ENCODE measurements at regions not wholly inside any gene's neighbourhood (a gene's known extent, or its start where the extent isn't known, plus 50 kb on each side); places are given as distances from the start of the nearest gene placed in this dataset.

DNA sequence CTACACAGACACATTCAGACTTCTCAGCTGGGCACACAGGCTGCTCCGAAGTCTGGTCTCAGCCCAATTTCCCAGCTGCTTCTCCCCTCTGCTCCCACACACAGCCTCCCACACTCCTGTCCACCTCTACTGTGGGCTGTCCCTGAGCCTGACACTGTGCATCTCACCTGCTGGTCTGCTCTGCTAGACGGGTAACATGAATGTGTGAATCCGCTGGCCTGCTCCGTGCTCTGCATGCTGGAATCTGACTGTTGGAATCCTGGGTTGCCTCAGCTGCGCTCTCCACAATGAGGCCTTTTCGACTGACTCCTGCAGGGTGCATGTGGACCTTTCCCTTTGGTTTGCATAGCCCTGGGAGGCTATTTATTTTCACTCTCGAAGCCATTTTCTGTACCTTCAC is 489.5 kb upstream of the B3GAT1 start:
- FAIRE-seq (no peak), ATAC-seq (no peak), DNase-seq (ENCODE audit: extremely low read depth in 1 of 4, low spot score in 3 of 4) (no peak)
- POLR2A ChIA-PET = no interaction called here
- H3K27ac ChIP-seq (ENCODE audit: extremely low read depth, low read depth, low read length) = no peak overlapping the region
- intact Hi-C loops (cut with micrococcal nuclease) = no loop called here
- H3K4me3 ChIP-seq = no peak overlapping the region
- H4K20me1 ChIP-seq (replicated peaks; ENCODE audit: control insufficient read depth, insufficient read depth, low read length) = no peaks in the 10 kb centered on the region
- in situ Hi-C loops (cut with MboI) = no loop called here
- no peak overlapping the region for H2AFZ ChIP-seq (ENCODE audit: low read depth, low read length)
- 0% methylated on average over 7 of the region's 7 CpGs for WGBS (ENCODE audit: insufficient coverage, low coverage, missing lambda C conversion rate)
- H3K79me2 ChIP-seq (ENCODE audit: control insufficient read depth, insufficient read depth, low read length) = no peaks in the 10 kb centered on the region
- BruUV-seq (replicated peaks) = no TSS peak
- CTCF ChIA-PET (ENCODE audit: low intra/inter-chr PET ratio) = no interaction called here
- no peaks in the 10 kb centered on the region for H3K4me1 ChIP-seq (replicated peaks in 1 of 2; ENCODE audit: control insufficient read depth in 2 of 2, insufficient read depth in 2 of 2, low read length in 2 of 2)
- H3K9ac ChIP-seq (ENCODE audit: insufficient read depth in 1 of 2, low read depth in 2 of 2, low read length in 2 of 2) = no peak overlapping the region
- no peaks in the 10 kb centered on the region for H3K9me1 ChIP-seq (ENCODE audit: control insufficient read depth, insufficient read depth, low read length)
- no peaks in the 10 kb centered on the region for H3K36me3 ChIP-seq (ENCODE audit: control insufficient read depth, insufficient read depth, low read length)
- no peak overlapping the region for H3K4me2 ChIP-seq (ENCODE audit: insufficient read depth, low read length)
- H3K27me3 ChIP-seq (ENCODE audit: control insufficient read depth in 2 of 2, insufficient read depth in 2 of 2, low read length in 2 of 2) = peaks cover 3 to 13% of the 10 kb centered on the region in 2 experiments; a peak in 4 of 5 replicates
- no peaks in the 10 kb centered on the region for H3K9me3 ChIP-seq (replicated peaks; ENCODE audit: control insufficient read depth, insufficient read depth, low read depth, low read length)
- no peak for TF ChIP-seq TARDBP (IDR thresholded peaks at IDR 0.05)
- TF ChIP-seq ZNF707 (CRISPR knock-in tag; conservative IDR thresholded peaks at IDR 0.05) = no peak
- no peak for TF ChIP-seq ZKSCAN1 (IDR thresholded peaks at IDR 0.05; ENCODE audit: low read depth, low read length)
- no peak for TF ChIP-seq GATAD2A (IDR thresholded peaks at IDR 0.05)
- TF ChIP-seq TOE1 (IDR thresholded peaks at IDR 0.05; ENCODE audit: borderline replicate concordance) = no peak
- TF ChIP-seq TOE1 (CRISPR knock-in tag; IDR thresholded peaks at IDR 0.05; ENCODE audit: borderline replicate concordance, low read depth) = no peak
- TF ChIP-seq C11orf30 (IDR thresholded peaks at IDR 0.05; ENCODE audit: low read depth) = no peak
- no peak for TF ChIP-seq ZNF311 (CRISPR knock-in tag; IDR thresholded peaks at IDR 0.05)
- TF ChIP-seq NCOA4 (IDR thresholded peaks at IDR 0.05; ENCODE audit: partially characterized antibody) = no peak
- TF ChIP-seq HMG20B (CRISPR knock-in tag; IDR thresholded peaks at IDR 0.05) = no peak
- no peak for TF ChIP-seq MCM5 (IDR thresholded peaks at IDR 0.05; ENCODE audit: low read depth)
- no peak for TF ChIP-seq SLC30A9 (CRISPR knock-in tag; IDR thresholded peaks at IDR 0.05)
- no peak for TF ChIP-seq TEAD1 (CRISPR knock-in tag; IDR thresholded peaks at IDR 0.05)
- no peak for TF ChIP-seq ZNF24 (IDR thresholded peaks at IDR 0.05)
- no peak for TF ChIP-seq FOXP1 (CRISPR knock-in tag; IDR thresholded peaks at IDR 0.05)
- TF ChIP-seq ZNF740 (CRISPR knock-in tag; IDR thresholded peaks at IDR 0.05) = no peak
- TF ChIP-seq ZNF740 (tag; IDR thresholded peaks at IDR 0.05) = no peak
- TF ChIP-seq L3MBTL2 (IDR thresholded peaks at IDR 0.05) = no peak
- TF ChIP-seq, protein P1, sequence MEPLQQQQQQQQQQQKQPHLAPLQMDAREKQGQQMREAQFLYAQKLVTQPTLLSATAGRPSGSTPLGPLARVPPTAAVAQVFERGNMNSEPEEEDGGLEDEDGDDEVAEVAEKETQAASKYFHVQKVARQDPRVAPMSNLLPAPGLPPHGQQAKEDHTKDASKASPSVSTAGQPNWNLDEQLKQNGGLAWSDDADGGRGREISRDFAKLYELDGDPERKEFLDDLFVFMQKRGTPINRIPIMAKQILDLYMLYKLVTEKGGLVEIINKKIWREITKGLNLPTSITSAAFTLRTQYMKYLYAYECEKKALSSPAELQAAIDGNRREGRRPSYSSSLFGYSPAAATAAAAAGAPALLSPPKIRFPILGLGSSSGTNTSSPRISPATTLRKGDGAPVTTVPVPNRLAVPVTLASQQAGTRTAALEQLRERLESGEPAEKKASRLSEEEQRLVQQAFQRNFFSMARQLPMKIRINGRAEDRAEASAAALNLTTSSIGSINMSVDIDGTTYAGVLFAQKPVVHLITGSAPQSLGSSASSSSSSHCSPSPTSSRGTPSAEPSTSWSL (CRISPR knock-in tag; IDR thresholded peaks at IDR 0.05; ENCODE audit: borderline replicate concordance) = no peak
